SJSA1 (cell line): ENCODE measurements at regions not wholly inside any gene's neighbourhood (a gene's known extent, or its start where the extent isn't known, plus 50 kb on each side); places are given as distances from the start of the nearest gene placed in this dataset.

Experiments used
- DNase-seq, 2 experiments: peaks; one replicate each; pipeline ENCODE4 v3.0.0-alpha.2; 2015 to 2020; ENCODE audit warnings: low spot score in 2 of 2, low read depth in 1 of 2
- H3K27ac ChIP-seq: fragments of 250-450 bp; sonication (Bioruptor Pico); 2 replicates; pipeline ENCODE4 v1.5.1; 2020; ENCODE audit warnings: mild to moderate bottlenecking, moderate library complexity
- H3K27me3 ChIP-seq: fragments of 250-450 bp; sonication (Bioruptor Pico); replicated peaks from 2 replicates; pipeline ENCODE4 v1.5.1; 2020; ENCODE audit warnings: mild to moderate bottlenecking, moderate library complexity
- H3K36me3 ChIP-seq: fragments of 250-450 bp; sonication (Bioruptor Pico); 2 replicates; pipeline ENCODE4 v1.5.1; 2020; ENCODE audit warnings: mild to moderate bottlenecking
- H3K4me1 ChIP-seq: fragments of 250-450 bp; sonication (Bioruptor Pico); replicated peaks from 2 replicates; pipeline ENCODE4 v1.6.1; 2021; ENCODE audit warnings: mild to moderate bottlenecking
- H3K4me3 ChIP-seq: fragments of 250-450 bp; sonication (Bioruptor Pico); 2 replicates; pipeline ENCODE4 v1.5.1; 2020; ENCODE audit warnings: mild to moderate bottlenecking
- H3K9me3 ChIP-seq: fragments of 250-450 bp; sonication (Bioruptor Pico); replicated peaks from 2 replicates; pipeline ENCODE4 v1.5.1; 2020; ENCODE audit warnings: mild to moderate bottlenecking

GRCh38 chr16:73546341-73546845, 498.5 kb upstream of the ZFHX3 start:
- peak in 1 of 2 experiments; percentile 38 for DNase-seq
- no peaks in the 10 kb centered on the region for H3K9me3 ChIP-seq
- H3K4me1 ChIP-seq = peaks cover 16% of the 10 kb centered on the region
- no peaks in the 10 kb centered on the region for H3K36me3 ChIP-seq
- H3K27me3 ChIP-seq = 0 out of 2 replicates have a peak, but pooled peaks cover 6% of the 10 kb centered on the region
- no peak overlapping the region for H3K4me3 ChIP-seq
- no peak overlapping the region for H3K27ac ChIP-seq

- peaks cover 16% of the 10 kb centered on the region for H3K4me1 ChIP-seq
- H3K27ac ChIP-seq = no peak overlapping the region
- no peaks in the 10 kb centered on the region for H3K36me3 ChIP-seq
- no peak for DNase-seq
- 0 out of 2 replicates have a peak, but pooled peaks cover 6% of the 10 kb centered on the region for H3K27me3 ChIP-seq
- no peaks in the 10 kb centered on the region for H3K9me3 ChIP-seq
- no peak overlapping the region for H3K4me3 ChIP-seq
These were observed 497.8 kb upstream of the ZFHX3 start for GRCh38 chr16:73545755-73546154.

GRCh38 chr16:73545290-73545689, 497.4 kb upstream of the ZFHX3 start:
- Histone ChIP-seq H3K4me1 (peaks cover 16% of the 10 kb centered on the region), H3K36me3 (no peaks in the 10 kb centered on the region), H3K27me3 (0 out of 2 replicates have a peak, but pooled peaks cover 6% of the 10 kb centered on the region), H3K27ac (no peak overlapping the region), H3K4me3 (no peak overlapping the region), H3K9me3 (no peaks in the 10 kb centered on the region)
- no peak for DNase-seq

GRCh38 chr16:73544826-73545225, 496.9 kb upstream of the ZFHX3 start:
- Histone ChIP-seq H3K27ac (no peak overlapping the region), H3K36me3 (no peaks in the 10 kb centered on the region), H3K4me1 (peaks cover 16% of the 10 kb centered on the region), H3K9me3 (no peaks in the 10 kb centered on the region), H3K4me3 (no peak overlapping the region), H3K27me3 (0 out of 2 replicates have a peak, but pooled peaks cover 6% of the 10 kb centered on the region)
- DNase-seq = no peak

- Histone ChIP-seq H3K36me3 (no peaks in the 10 kb centered on the region), H3K9me3 (no peaks in the 10 kb centered on the region), H3K27ac (no peak overlapping the region), H3K27me3 (0 out of 2 replicates have a peak, but pooled peaks cover 6% of the 10 kb centered on the region), H3K4me3 (no peak overlapping the region), H3K4me1 (peaks cover 16% of the 10 kb centered on the region)
- DNase-seq = no peak
These were observed 496.2 kb upstream of the ZFHX3 start for GRCh38 chr16:73543970-73544599.

GRCh38 chr16:73543331-73543969, 495.5 kb upstream of the ZFHX3 start:
- H3K27ac ChIP-seq = no peak overlapping the region
- DNase-seq = no peak
- H3K4me1 ChIP-seq = peaks cover 16% of the 10 kb centered on the region
- no peaks in the 10 kb centered on the region for H3K36me3 ChIP-seq
- 0 out of 2 replicates have a peak, but pooled peaks cover 6% of the 10 kb centered on the region for H3K27me3 ChIP-seq
- no peak overlapping the region for H3K4me3 ChIP-seq
- no peaks in the 10 kb centered on the region for H3K9me3 ChIP-seq

GRCh38 chr16:73542885-73543284, 495.0 kb upstream of the ZFHX3 start:
- no peak overlapping the region for H3K27ac ChIP-seq
- H3K9me3 ChIP-seq = no peaks in the 10 kb centered on the region
- no peak for DNase-seq
- 0 out of 2 replicates have a peak, but pooled peaks cover 6% of the 10 kb centered on the region for H3K27me3 ChIP-seq
- H3K4me3 ChIP-seq = no peak overlapping the region
- no peaks in the 10 kb centered on the region for H3K36me3 ChIP-seq
- peaks cover 15% of the 10 kb centered on the region for H3K4me1 ChIP-seq

- no peaks in the 10 kb centered on the region for H3K4me1 ChIP-seq
- H3K36me3 ChIP-seq = no peaks in the 10 kb centered on the region
- no peak overlapping the region for H3K27ac ChIP-seq
- H3K9me3 ChIP-seq = no peaks in the 10 kb centered on the region
- no peak overlapping the region for H3K4me3 ChIP-seq
- no peaks in the 10 kb centered on the region for H3K27me3 ChIP-seq
- DNase-seq = no peak
These were observed 490.0 kb upstream of the ZFHX3 start for GRCh38 chr16:73537921-73538320.

- no peak for DNase-seq
- Histone ChIP-seq H3K27ac (no peak overlapping the region), H3K36me3 (no peaks in the 10 kb centered on the region), H3K4me3 (no peak overlapping the region), H3K9me3 (no peaks in the 10 kb centered on the region), H3K4me1 (no peaks in the 10 kb centered on the region), H3K27me3 (no peaks in the 10 kb centered on the region)
These were observed 489.0 kb upstream of the ZFHX3 start for GRCh38 chr16:73536931-73537330.

- H3K4me3 ChIP-seq = no peak overlapping the region
- no peaks in the 10 kb centered on the region for H3K27me3 ChIP-seq
- DNase-seq = no peak
- H3K36me3 ChIP-seq = no peaks in the 10 kb centered on the region
- H3K4me1 ChIP-seq = no peaks in the 10 kb centered on the region
- H3K27ac ChIP-seq = no peak overlapping the region
- no peaks in the 10 kb centered on the region for H3K9me3 ChIP-seq
These were observed 483.1 kb upstream of the ZFHX3 start for GRCh38 chr16:73531021-73531420.

GRCh38 chr16:73530529-73530928, 482.6 kb upstream of the ZFHX3 start:
- Histone ChIP-seq H3K4me1 (no peaks in the 10 kb centered on the region), H3K27me3 (no peaks in the 10 kb centered on the region), H3K36me3 (no peaks in the 10 kb centered on the region), H3K27ac (no peak overlapping the region), H3K4me3 (no peak overlapping the region), H3K9me3 (no peaks in the 10 kb centered on the region)
- no peak for DNase-seq

- Histone ChIP-seq H3K27ac (no peak overlapping the region), H3K9me3 (no peaks in the 10 kb centered on the region), H3K4me3 (no peak overlapping the region), H3K4me1 (no peaks in the 10 kb centered on the region), H3K27me3 (no peaks in the 10 kb centered on the region), H3K36me3 (no peaks in the 10 kb centered on the region)
- no peak for DNase-seq
These were observed 481.5 kb upstream of the ZFHX3 start for GRCh38 chr16:73529303-73530012.

- Histone ChIP-seq H3K4me3 (no peak overlapping the region), H3K4me1 (no peaks in the 10 kb centered on the region), H3K9me3 (no peaks in the 10 kb centered on the region), H3K27me3 (no peaks in the 10 kb centered on the region), H3K36me3 (no peaks in the 10 kb centered on the region), H3K27ac (no peak overlapping the region)
- DNase-seq = no peak
These were observed 479.3 kb upstream of the ZFHX3 start for GRCh38 chr16:73527187-73527586.
